CD4-positive, alpha-beta T cell treated with Interferon gamma for 1 hour (primary cell): ENCODE measurements at regions not wholly inside any gene's neighbourhood (a gene's known extent, or its start where the extent isn't known, plus 50 kb on each side); places are given as distances from the start of the nearest gene placed in this dataset.

Experiments used
- DNase-seq: peaks from one replicate; pipeline ENCODE4 v3.0.0-alpha.2; 2020

- no peak for DNase-seq
Measured at GRCh38 chr20:11820838-11821237, 96.9 kb upstream of the BTBD3 start.

DNA sequence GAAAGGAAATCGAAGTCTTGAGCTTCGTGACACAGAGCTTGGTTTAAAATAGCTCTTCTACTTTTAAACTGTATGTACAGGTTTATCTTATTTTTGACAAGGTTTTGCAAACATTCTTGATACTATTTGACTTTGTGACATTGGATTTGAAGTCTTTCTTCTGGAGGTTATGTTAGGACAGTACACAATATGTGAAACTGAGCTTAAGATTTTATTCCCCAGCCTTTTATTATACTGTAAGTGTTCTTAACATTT is 95.2 kb upstream of the BTBD3 start:
- no peak for DNase-seq

DNA sequence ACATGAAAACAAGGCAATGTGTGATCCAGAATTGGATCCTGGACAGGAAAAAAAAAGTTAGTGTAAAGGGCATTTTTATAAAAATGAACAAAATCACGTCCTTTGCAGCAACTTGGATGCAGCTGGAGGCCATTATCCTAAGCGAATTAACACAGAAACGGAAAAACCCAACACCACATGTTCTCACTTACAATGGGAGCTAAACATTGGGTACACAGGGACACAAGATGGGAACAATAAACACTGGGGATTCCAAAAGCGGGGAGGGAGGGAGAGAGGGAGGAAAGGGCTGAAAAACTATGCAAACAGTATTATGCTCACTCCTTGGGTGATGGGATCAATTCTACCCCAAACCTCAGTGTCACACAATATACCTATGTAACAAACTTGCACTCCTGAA is 91.4 kb upstream of the BTBD3 start:
- no peak for DNase-seq

GRCh38 chr20:11832397-11832796 is 85.3 kb upstream of the BTBD3 start:
- DNase-seq, result no peak

- no peak for DNase-seq
Measured at GRCh38 chr20:11832851-11833250, 84.8 kb upstream of the BTBD3 start.

- no peak for DNase-seq
Measured at GRCh38 chr20:11833825-11834224, 83.9 kb upstream of the BTBD3 start.

GRCh38 chr20:11838076-11838636 is 79.5 kb upstream of the BTBD3 start:
- no peak for DNase-seq

- DNase-seq, result no peak
Measured at GRCh38 chr20:11841972-11842461, 75.7 kb upstream of the BTBD3 start.

DNA sequence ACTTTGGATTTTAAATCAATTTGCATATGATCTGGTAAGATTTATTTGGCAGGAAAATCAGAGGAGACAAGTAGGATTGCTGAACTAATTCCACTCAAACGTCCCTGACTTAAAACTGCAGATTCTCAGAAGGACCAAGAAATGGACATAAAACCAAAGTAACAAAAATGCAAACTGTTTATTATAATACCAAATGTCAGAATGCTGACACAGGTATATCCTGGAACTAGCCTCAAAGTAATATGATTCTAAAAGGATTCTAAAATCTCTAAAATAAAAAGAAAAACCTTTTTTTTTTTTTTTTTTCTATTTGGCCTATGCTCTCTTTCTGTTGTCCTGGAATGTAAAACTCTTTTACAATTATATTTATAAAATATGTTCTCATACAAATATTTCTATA is 74.4 kb upstream of the BTBD3 start:
- DNase-seq, result no peak

GRCh38 chr20:11844691-11845090 is 73.0 kb upstream of the BTBD3 start:
- no peak for DNase-seq

GRCh38 chr20:11845340-11845739 is 72.4 kb upstream of the BTBD3 start:
- no peak for DNase-seq

DNA sequence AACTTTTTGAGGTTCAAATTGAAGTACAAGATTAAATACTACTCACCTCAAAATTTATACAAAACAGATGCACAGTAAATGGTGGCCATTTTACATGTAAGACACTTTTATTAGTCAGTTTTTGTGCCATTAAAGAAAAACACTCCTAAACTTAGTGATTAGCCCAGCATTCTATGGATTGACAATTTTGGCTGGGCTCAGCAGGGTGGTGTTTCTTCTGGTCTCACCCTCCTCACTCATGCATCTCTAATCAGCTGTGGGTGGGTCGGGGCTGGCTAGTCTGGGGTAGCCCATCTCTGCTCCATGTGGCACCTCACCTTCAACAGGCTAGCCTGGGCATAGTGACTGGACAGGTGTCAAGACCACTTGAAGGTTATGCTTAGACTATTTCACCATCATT is 71.6 kb upstream of the BTBD3 start:
- DNase-seq, result no peak

DNA sequence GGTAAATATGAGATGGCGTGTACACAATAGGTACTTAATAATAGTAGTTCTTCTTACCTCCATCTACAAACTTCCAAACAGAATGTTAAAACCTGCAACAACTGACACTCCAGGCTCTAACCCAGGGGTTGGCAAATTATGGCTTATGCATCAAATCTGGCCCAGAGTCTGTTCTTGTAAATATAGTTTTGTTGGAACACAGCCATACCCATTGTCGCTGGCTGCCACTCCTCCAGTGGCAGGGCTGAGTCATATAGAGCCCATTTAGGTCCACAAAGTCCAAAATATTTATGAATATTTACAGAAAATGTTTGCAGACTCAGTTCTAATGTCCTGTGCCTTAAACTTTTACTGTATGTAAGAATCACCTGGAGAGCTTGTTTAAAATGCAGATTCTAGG is 69.9 kb upstream of the BTBD3 start:
- no peak for DNase-seq

DNA sequence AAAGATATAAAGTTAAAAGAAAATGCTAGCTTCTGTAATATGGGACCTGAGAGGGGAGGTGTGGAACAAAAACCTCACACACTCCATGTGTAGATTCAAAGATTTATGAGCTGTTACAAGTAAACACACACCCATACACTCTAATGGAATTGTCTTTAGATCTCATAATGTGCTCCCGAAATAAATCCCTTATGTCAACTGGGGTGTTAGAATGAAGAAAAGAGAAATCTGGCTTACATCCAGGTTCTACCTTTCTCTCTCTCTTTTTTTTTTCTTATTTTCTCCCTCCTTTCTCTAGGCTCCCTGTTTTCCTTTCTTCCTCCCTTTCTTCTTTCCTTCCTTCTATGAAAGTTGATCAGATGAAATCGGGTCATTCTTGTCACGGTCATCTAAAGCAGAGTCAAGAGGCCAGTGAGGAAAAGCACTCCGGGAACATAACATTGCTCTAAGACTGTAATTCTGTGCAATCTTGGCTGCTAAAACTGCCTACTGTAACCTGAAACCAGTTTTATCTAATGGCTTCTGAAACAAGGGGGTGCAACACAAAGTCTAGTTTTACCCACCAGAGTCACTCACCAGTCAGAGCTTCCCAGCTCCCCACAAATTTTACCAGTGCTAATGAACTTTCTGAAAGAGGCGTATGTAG is 68.3 kb upstream of the BTBD3 start:
- DNase-seq, result no peak

DNA sequence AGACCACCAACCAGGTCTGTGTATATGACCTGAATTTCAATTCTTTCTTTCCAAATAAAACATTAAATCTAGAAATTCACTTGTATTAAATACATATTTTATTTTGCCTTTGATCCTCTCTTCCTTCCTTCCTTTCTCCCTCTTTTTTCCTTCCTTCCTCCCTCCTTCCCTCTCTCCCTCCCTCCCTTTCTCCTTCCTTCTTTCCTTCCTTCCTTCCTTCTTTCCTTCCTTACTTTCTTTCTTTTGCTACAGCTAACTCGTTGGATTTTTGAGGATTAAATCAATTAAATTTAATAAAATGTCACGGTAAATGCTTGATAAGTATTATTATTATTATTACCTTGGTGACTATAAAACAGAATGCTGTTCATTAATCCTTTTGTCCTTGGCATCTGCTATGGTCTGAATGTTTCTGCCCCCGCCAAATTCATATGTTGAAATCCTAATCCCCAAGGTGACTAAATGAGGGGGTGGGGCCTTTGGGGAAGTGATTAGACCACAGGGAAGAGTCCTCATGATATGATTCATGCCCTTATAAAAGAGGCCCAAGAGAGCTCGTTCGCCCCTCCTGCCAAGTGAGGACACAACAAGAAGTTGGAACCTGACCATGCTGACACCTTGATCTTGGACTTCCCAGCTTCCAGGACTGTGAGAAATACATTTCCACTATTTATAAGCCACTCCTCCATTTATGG is 67.6 kb upstream of the BTBD3 start:
- DNase-seq, result no peak

GRCh38 chr20:11850901-11851300 is 66.8 kb upstream of the BTBD3 start:
- no peak for DNase-seq

DNA sequence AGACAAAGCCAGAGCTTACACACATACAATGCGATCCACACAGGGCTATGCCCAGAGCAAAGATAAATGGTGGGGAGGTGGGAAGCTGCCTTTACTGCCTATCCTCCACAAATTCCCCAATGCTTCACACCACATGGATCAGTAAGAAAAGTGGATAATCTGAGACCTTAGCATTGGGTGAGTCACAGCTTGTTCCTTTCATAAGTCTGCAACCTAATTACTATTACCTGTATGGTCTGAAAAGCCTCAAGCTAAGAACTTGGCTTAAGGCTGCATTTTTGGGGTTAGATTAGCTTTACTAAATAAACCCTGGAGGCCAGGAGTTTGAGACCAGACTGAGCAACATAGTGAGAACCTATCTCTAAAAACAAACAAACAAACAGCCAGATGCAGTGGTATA is 66.0 kb upstream of the BTBD3 start:
- DNase-seq, result no peak

GRCh38 chr20:11852189-11852588 is 65.5 kb upstream of the BTBD3 start:
- DNase-seq, result no peak

DNA sequence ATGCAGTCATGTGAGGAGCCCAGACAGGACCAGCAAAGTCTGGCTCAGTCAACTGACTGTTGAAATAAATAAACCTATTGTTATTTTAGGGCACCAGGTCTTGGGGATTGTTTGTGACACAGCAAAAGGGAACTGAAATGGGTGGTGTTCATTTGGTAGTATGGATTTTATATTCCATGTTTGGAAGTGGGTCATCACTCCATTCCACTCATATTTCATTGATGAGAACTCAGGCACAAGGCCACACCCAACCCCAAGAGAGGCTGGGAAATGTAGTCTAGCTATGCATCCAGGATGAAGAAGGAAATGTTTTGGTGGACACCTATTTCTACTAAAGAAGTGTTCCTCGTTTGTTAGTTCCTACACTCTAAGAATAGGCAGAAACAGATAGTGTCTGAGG is 64.9 kb upstream of the BTBD3 start:
- no peak for DNase-seq

DNA sequence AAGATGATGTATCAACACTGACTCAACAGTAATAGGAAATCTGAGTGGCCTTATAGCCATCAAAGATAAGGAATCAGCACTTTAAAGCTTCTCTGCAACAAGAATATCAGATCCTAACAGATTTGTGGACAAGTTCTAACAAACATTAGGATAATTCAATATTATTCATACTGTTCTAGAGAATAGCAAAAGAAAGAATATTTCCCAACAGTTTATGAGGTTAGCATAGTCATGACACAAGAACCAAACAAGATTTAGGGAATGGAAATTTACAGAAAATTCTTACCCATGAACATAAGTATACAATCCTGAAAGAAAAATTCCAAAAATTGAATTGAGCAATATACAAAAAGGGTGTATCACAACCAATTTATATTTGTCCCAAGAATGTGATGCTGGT is 64.3 kb upstream of the BTBD3 start:
- no peak for DNase-seq

DNA sequence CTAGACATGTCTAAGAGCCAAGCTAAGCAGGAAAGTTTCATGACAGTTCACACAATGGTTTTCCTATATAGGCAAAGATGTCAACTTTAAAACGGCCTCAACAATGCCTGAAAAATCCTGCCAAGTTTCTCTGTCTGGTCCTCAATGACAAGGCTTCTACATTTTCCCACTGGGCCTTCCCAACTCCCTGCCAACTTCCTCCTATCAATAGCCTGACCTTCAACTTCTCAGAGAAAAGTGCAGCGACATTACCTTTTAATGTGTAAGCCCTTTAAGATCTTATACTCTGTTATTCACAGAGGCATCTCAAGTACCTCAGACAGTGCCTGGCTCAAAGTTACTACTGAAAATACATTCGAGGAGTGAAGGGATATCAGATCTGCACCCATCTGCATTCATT is 56.2 kb upstream of the BTBD3 start:
- DNase-seq, result no peak

DNA sequence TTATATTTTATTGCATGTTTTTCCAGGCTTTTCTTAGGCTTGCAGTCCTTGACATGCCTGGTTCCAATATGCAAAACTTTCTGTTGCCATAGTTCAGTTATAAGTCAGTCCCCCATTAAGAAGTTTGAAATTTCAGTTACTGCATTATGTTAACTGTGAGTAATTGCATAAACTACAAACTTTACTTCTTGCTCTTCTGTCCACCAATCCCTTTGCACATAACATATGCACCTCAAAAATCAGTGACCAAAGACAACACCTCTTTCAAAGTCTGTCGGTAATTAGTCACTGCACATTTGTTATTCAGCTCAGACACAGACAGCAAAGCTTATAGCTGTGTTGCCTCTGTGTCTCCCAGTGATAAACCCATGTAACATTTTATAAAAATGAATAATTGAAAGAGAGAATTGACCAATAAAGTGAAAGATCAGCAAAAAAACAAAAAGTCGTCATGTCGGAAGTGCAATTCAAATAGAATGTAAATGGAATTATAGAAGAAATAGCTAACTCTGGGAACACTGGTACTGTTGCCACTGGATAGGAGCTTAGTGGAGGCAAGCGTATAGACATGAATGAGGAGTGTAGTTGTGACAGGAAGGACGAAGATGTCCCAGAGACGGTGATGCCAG is 50.3 kb upstream of the BTBD3 start:
- DNase-seq, result no peak
